ENCODE measurements at regions not wholly inside any gene's neighbourhood (a gene's known extent, or its start where the extent isn't known, plus 50 kb on each side); places are given as distances from the start of the nearest gene placed in this dataset.
A peak's percentile ranks its signal among the peaks of the same experiment; 100 is the strongest.

DNA sequence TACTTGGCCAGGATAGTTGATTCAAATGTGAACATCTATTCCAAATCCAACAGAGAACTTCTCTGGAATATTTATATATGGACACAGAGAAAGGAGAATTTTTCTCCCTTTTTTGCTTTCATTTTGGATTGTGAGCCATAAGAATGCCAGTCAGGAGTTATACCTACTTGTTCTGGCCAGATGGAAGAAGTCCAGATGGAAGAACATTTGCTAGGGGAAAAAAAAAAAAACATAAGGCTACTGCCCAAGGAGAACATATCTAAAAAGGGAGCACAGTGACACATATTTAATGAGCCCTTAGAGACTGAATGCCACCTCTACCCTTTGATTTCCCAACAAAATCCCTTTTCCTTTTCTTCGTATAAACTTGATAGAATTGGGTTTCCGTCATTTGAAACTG, 61.7 kb upstream of the PPP2R2B start:
- DNase-seq (ENCODE audit: low read depth): no peak

DNA sequence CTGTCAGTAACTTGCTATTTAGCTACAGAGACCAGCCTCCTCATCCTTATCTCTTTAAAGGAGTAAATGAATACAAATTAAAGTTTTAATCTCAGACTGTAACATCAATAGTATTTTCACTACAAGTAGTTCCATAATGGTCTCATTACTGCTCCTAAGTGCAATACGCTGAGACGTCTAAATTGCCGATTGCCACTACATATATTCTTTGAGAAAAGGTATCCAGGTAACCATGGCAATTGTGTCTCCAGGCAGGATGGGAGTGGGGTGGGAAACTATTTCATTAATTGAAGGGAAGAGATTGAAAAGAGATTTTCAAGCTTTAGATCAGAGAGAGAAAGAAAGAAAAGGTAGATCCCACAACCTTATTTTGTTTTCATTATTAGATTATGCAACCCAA, 65.5 kb upstream of the PPP2R2B start:
- DNase-seq (ENCODE audit: low read depth): no peak

DNA sequence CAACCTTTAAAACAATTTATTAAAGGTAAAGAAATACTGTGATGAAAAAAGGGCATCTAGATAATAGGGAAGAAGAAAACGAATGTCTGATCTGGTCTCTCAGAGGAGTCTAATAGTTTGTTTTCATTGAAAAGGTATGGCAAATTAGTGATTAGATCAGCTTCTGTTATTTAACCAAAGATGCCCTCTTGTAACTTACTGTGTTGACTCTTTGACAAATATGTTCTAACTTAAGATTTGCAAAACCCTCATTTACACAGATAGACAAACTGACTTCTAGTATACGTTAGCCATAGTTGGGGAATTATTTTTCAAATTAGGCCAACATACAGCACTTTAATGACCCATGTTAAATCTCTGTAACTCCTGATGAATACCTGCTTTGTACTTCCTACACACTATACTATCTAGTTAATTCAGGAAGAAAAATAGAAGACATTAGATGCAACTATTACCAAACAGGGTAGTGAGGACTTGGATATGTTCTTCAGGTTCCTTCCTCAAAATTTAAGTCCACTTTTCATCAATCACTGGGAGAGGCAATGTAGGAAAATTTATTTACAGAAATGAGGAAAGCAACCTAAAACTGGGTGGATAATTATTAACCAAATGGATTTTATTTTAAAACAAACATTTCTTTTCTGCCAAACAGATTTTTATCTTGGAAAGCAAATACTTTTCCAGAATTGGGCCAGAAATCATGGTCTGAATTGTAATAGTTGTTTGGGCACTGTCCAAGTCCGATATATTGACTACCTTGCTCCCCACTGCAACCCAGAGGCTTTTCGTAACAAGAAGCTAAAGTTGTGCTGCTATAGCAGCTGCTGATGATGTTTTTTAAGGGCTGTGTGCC, 66.4 kb upstream of the PPP2R2B start:
- no peak for DNase-seq (ENCODE audit: low read depth)

DNA sequence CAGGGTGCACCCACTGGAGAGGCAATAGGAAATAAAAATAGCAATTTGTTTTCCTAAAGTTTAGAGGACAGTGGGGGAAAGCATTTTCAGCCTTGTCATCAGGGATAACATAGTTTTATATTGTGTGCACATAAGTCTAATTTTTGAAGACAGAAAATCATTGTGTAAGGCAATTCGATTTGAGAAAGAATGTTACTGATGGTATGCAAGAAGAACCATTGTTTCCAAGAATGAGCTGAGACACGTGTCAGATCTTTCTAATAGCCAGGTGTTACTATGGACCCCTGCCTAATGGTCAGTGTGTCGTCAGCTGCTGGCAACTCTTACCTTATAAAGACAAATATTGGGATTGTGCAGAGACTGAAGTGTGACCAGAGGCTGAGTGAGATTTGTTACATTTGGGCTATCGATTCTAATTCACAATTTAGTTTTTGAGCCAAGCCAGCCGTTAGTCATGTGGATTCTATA, 67.1 kb upstream of the PPP2R2B start:
- no peak for DNase-seq (ENCODE audit: low read depth)

DNA sequence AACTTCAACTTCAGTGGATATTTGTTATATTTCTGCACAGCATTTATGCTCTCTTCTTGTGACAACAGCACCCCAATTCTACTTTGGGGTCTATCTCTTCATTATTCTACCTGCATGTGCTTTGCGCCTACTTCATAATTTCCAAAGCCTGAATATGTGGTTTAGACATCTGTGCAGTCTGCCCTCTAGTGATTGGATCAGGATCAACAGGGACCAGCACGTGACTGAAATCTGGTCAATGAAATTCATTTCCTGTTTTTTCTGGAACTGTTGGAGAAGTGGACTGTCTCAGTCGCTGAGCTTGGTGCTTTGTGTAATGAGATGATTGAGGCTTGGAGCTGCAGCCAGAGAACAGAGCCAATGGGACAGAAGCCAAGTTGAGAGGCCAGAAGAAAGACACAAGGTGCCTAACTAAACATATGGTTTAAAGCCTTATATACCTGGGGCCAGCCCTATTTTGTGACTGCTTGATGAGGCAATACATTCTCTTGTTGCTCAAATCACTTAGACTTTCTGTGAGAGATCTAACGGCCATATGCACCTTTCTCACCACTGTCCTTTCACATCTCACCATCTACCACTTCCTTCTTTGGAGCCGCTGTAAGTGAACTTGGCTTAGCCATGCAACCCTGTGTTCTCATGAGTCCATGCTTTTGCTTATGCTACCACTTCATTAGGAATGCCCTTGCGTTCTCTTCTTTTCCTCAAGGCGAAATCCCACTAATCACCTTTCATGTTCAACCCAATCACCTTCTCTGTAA, 68.8 kb upstream of the PPP2R2B start:
- DNase-seq (ENCODE audit: low read depth): no peak

DNA sequence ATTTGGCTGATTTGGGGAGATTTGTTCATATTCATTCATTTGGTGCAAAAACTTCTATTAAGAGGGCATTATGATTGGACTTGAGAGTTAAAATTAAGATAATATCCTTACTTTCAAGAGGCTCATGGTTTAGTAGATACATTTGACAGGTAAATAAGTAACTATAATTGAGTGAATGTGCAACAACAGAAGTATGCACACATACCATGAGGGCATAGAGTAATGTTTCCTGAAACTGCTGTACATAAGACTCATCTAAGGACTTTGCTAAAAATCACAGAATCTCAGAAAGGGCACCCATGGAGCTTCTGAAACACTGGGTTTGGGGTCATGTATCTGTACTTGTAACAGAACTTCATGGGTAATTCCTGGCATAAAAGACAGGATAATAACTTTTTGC, 70.1 kb upstream of the PPP2R2B start:
- DNase-seq (ENCODE audit: low read depth): no peak

DNA sequence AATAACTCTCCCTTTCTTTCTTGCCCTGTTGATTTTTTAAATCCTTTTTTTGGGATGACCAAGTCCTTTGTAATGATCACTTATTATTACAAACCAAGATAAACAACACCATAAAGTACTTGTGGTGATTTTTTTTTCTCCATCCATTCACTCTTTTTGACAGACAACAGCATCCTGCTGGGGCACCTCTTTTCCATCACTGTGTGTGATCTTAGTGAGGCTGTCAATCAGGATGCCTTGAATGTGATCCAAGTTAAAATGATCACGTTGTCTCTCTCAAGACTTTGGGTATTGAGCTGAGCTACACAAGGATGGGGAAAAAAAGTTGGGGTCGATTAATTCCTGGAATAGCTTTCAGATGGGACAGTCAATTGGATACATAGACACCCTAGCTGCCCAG, 73.6 kb upstream of the PPP2R2B start:
- DNase-seq (ENCODE audit: low read depth): no peak

DNA sequence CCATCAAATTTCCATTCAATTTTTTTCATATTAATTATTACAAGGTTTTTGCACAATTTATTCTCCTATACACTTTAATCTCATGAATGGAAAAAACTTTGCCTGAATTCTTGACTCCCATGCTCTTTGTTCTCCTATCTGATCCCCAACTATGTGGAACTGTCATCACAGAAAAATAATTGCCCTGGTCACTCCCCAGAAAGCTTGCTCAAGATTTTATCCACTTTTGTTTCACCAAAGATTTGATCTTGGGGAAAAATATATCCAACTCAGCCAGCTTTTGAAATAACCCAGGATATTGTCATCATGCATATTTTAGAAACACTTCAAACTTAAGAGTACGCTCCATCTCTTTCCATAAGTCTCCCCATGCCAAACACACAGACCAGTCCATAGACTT, 77.7 kb upstream of the PPP2R2B start:
- DNase-seq (ENCODE audit: low read depth): no peak

DNA sequence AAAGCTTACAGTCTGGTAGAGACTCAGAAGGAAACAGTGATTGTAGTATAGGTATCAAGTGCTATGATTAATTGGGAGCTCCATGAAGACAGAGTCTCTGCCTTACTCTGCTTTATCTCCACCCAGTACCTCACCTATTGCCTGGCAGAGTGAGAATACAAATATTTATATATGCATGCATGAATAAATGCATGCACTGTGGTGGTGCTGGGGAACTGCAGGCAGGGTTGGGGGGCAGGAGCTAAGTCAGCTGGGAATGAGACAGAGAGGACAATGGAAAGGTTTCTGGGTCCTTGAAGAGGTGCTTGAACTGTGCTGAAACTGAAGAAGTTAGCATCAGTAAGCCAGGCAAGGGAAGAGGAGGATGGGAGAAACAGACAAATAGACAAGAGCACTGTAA, 80.8 kb upstream of the PPP2R2B start:
- no peak for DNase-seq (ENCODE audit: low read depth)

DNA sequence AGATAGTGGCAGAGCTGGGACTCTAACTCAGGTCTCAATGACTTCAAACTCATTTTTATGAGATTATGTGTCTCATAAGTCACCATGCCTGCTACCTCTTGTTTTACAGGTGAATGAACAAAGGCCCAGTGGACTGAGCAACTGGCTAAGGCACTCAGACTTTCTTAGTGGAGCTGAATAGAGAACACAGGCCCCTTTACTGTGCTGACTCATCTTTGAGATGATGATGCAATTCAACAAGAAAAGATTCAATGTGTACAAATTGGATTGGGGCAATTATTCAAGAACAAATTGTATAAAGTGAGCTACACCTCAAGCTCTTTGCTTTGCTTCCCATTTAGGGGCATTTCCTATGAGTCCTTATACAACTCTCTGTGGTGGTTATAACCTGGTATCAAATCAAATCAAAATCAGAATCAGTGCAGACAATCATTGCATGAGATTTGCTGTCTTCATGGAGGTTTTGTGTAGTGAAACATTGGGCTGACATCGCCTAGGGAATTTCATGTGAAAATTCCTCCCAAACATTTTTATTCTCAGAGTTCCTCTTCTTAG, 84.3 kb upstream of the PPP2R2B start:
- DNase-seq (ENCODE audit: low read depth): no peak

DNA sequence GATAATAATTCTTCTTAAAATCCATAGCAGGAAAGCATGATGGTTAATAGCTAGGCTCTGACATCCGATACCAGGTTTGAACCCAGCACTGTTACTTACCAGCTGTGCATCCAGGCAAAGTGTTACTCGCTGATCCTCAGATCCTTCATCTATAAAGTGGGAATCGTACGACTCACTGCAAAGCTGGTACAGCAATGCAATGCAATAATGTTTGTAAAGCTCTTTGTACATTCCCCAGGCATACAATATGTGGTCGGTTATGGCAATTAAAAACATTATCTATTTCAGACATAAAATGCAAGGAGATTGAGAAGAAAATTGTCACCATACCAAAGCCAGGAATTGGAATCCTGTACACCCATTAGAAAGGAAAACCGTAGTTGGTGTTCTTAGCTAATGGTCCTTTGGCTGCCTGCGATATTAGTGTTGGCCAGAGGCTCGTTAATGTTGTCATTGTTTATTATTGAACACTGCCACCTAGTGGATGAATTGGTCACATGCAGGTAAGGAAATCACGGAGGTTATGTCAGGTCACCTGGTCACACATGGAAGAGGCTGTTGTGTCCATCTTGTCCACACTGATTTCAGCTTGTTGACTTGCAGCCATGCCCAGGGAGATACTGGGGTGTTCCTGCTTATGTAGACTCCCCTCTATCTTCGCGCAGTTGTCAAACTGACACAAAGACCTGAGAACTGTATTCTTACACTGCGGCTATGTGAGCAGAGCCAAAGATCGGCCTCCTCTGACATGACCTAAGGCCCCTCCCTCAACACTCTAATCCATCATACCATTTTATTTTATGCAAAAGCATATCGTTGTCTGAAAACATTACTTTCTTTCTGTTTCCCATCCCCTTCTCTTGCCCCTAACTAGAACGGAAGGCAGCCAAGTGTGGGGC, 87.5 kb upstream of the PPP2R2B start:
- DNase-seq (ENCODE audit: low read depth): peak; percentile 28

DNA sequence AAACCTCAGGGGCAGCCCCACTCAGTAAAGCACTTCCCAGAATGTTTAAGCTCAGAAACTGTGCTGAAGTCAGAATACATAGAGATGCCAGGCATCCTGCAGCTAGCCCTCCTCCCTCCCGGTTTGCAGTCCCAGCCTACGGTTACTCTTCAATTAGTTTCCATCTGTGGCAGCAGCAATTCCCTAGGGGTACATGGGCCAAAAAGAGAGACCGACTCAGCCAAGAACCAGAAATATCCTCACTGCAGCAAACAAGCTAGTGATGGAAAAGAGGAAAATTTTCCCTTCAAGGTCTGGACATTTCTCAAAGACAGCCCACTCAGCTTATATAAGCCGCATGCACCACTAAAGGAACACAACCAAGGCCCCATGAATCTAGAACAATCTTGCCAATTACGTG, 89.1 kb upstream of the PPP2R2B start:
- DNase-seq (ENCODE audit: low read depth): no peak

DNA sequence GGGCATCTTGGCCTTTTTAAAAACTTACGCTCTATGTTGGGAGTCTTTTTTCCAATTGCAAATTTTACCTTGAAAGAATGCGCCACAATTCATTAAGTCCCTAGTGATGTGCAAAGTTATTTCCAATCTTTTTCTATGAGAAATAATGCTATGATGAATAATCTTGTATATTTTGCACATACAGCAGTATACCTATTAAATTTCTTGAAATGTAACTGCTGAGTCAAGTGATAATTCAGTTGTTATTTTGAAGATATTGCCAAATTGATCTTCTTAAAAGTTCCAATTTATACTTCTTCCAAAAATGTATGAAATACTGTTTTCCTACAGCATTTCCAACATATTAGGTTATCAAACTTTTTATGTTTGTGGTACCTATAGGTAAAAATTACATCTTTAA, 92.8 kb upstream of the PPP2R2B start:
- DNase-seq (ENCODE audit: low read depth): no peak

DNA sequence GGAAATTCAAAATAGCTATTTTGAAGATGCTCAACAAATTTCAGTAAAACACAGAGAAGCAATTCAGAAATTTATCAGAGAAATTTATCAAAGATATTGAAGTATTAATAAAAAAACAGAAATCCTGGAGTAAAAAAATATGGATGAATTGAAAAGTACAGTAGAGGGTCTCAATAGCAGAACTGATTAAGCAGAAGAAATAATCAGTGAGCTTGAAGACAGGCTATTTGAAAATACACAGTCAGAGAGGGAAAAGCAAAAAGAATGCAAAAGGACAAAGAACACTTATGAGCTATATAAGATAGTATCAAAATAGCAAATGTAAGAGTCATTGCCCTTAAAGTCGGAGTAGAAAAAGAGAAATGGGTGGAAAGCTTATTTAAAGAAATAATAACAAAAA, 107.9 kb upstream of the PPP2R2B start:
- no peak for DNase-seq (ENCODE audit: low read depth)

DNA sequence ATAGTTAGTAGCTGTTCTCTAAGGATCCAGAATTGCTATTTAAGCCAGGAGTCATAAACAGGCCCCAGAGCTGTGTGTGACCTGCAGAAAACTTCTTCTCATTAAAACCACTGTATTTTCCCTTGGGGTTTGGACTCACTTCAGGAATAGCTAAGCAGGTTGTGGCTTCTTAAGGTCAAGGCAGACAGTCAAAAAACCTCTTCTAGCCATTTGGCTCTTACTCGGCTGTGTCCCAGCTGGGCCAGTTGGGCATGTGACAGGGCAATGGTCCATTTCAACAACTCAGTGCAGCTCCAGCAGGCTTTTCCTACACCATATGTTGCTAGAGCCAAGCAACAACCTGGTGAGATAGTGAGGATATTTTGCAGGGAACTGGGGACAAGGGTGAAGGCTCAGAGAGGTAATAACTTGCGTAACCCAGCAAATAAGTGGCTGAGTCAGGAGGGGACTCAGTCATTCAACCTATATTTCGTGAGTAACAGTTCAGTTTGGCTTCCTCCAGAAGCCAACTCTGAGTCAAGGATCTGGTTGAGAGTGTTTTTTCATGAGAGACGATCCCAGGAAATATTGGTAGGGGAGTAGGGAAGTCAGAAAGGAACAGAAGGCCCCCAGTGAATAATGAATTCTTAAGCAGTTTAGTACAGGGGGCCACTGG, 115.4 kb upstream of the PPP2R2B start:
- no peak for DNase-seq (ENCODE audit: low read depth)

DNA sequence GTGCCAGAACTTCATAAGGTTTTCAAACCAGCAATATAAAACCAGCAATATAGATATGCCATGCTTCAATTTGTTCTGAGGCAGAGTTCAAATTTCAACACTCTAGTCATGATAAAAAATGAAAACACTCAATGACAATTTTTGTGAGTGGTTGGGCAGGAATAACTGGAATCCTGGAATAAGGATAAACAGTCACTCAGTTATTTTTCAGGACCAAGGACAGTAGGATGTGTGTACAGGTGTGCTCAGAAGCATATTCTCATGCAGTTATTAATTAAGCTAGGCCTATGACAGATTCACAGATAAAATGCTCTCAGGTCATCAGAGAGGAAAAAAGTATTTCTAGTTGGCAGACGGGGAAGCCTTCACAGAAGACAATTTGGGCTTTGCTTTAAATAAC, 117.3 kb upstream of the PPP2R2B start:
- no peak for DNase-seq (ENCODE audit: low read depth)

DNA sequence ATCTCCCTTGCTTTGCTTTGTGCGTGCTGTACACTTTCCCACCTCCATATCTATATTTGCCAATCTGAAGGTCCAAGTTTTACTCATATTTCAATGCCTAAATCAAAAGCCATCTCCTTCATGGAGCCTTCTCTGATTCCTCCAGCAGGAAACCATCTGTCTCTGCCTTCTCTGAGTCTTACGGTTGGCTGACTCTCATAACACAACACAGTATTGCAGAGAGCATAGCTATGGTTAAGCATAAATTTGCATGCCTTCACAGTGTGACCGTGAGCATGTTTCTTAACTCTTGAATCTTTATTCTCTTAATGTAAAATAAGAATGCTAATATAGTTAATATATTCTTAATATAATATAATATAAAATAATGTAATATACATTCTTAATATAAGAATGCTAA, 136.8 kb upstream of the PPP2R2B start:
- no peak for DNase-seq (ENCODE audit: low read depth)

DNA sequence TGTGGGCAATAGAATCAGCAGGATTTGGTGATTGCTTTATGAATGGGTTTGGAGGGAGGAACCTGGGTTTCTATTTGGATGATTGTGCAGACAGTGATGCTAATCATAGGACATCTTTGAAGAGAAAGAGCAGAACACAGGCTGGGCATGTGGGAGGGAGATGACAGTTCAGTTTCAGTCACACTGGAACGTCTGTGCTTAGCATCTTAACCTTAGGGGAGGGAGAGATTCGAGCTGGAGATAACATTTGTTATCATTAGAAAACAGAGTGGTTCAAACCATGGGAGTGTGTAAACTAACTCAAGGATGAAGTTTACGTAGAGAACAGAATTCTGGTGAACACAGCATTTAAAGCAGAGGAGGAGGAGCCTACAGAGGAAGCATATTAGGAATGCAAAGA, 138.6 kb upstream of the PPP2R2B start:
- DNase-seq (ENCODE audit: low read depth): no peak

DNA sequence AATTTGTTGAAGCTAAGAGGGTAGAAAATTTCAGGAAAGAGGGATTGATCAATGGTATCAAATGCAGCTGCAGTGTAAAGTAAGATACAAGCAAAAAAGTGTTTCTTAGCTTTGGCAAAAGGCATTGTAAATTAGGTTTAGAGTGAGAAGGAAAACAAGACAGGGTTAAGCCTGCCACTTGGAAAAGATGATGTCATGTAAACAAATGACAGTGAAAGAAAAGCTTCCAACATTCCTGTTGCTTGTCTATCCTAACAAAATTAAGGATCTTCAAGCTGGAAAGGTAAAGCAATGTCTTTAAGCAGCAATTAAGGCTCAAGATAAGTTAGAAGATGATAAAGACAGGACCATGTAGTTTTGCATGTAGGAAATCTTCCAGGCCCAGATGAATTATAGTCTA, 139.1 kb upstream of the PPP2R2B start:
- DNase-seq (ENCODE audit: low read depth): no peak

DNA sequence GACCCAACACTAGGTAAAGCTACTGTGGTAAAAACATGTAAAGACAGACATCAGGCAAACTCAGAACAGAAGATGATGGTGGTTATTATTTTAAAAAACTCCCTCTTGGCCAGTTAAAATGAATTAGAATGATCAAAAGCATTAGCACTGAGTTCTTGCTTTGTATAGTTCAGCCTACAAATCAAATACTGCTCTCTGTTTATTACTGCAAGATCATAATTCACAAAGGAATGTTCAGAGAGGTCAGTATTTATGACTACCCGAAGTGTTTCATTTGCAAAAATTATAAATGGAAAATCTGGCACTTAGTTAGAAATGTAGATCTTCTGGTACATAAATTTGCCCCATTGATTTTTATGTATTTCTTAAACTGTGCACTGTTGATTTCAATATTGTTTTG, 140.3 kb upstream of the PPP2R2B start:
- DNase-seq (ENCODE audit: low read depth): no peak

DNA sequence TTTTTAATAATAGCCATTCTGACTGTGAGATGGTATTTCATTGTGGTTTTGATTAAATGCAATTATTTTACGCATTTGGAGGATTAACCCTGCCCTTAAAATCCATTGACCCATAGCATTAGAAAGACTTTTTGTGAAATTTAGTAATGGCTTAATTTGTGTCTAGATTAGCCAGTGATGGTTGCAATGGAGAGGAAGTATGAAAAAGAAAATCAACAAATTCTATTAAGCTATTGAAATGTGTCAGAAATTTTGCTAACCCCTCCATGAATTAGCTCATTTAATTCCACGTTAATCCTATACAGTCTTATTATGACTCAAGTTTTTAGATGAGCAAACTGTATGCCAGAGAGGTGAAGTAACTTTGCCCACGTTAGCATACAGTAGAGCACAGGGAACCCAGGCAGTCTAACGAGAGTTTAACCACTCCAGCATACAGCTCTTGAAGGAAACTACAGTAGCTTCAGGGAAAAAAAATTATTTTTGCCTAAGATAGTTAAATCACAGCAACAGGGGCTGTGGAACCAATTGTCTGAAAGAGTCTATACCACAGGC, 158.2 kb upstream of the PPP2R2B start:
- no peak for DNase-seq (ENCODE audit: low read depth)
